BE2C (cell line): ENCODE measurements at regions not wholly inside any gene's neighbourhood (a gene's known extent, or its start where the extent isn't known, plus 50 kb on each side); places are given as distances from the start of the nearest gene placed in this dataset.

Experiments
- DNase-seq: peaks from one replicate; pipeline ENCODE4 v3.0.0-alpha.2; 2020
- H3K27me3 ChIP-seq: fragments of 250-450 bp; sonication (Bioruptor Pico); 2 replicates; pipeline ENCODE4 v1.5.1; 2020; ENCODE audit warnings: mild to moderate bottlenecking
- H3K36me3 ChIP-seq: fragments of 250-450 bp; sonication (Bioruptor Pico); 2 replicates; pipeline ENCODE4 v1.5.1; 2020; ENCODE audit warnings: mild to moderate bottlenecking
- H3K4me1 ChIP-seq: fragments of 250-450 bp; sonication (Bioruptor Pico); 2 replicates; pipeline ENCODE4 v1.5.1; 2020
- H3K4me3 ChIP-seq: 2 replicates; pipeline ENCODE4 v1.5.1; 2011; ENCODE audit warnings: low read depth, low read length
- H3K9me3 ChIP-seq: fragments of 250-450 bp; sonication (Bioruptor Pico); 2 replicates; pipeline ENCODE4 v1.5.1; 2020
- CTCF ChIP-seq: IDR thresholded peaks from 2 replicates; pipeline ENCODE4 v1.5.1; 2012; ENCODE audit warnings: mild to moderate bottlenecking, low read depth, low read length

- H3K4me3 ChIP-seq = no peak overlapping the region
- DNase-seq = no peak
- TF ChIP-seq CTCF = no peak
- no peaks in the 10 kb centered on the region for H3K4me1 ChIP-seq
- H3K9me3 ChIP-seq = no peaks in the 10 kb centered on the region
- no peaks in the 10 kb centered on the region for H3K27me3 ChIP-seq
- H3K36me3 ChIP-seq = no peaks in the 10 kb centered on the region
These were observed 265.3 kb upstream of the NXPH2 start for GRCh38 chr2:139045524-139045923.

GRCh38 chr2:139034064-139034463 is 253.9 kb upstream of the NXPH2 start:
- H3K9me3 ChIP-seq = no peaks in the 10 kb centered on the region
- no peaks in the 10 kb centered on the region for H3K27me3 ChIP-seq
- H3K36me3 ChIP-seq = no peaks in the 10 kb centered on the region
- no peak for TF ChIP-seq CTCF
- DNase-seq = no peak
- no peak overlapping the region for H3K4me3 ChIP-seq
- no peaks in the 10 kb centered on the region for H3K4me1 ChIP-seq

GRCh38 chr2:139033300-139033699 is 253.1 kb upstream of the NXPH2 start:
- Histone ChIP-seq H3K9me3 (no peaks in the 10 kb centered on the region), H3K27me3 (no peaks in the 10 kb centered on the region), H3K4me1 (no peaks in the 10 kb centered on the region), H3K4me3 (no peak overlapping the region), H3K36me3 (no peaks in the 10 kb centered on the region)
- DNase-seq = no peak
- no peak for TF ChIP-seq CTCF

GRCh38 chr2:139031722-139032121 is 251.5 kb upstream of the NXPH2 start:
- peak; percentile 49 for TF ChIP-seq CTCF
- Histone ChIP-seq H3K36me3 (no peaks in the 10 kb centered on the region), H3K4me3 (no peak overlapping the region), H3K4me1 (no peaks in the 10 kb centered on the region), H3K9me3 (no peaks in the 10 kb centered on the region), H3K27me3 (no peaks in the 10 kb centered on the region)
- DNase-seq = peak; percentile 41

- TF ChIP-seq CTCF = no peak
These were observed 240.1 kb upstream of the NXPH2 start for GRCh38 chr2:139020287-139020686.

GRCh38 chr2:139018252-139018651 is 238.1 kb upstream of the NXPH2 start:
- Histone ChIP-seq H3K9me3 (no peaks in the 10 kb centered on the region), H3K36me3 (no peaks in the 10 kb centered on the region), H3K4me1 (no peaks in the 10 kb centered on the region), H3K27me3 (no peaks in the 10 kb centered on the region), H3K4me3 (no peak overlapping the region)
- TF ChIP-seq CTCF = no peak
- no peak for DNase-seq

More at GRCh38 chr2:139020287-139020686, 240.1 kb upstream of the NXPH2 start:
- Histone ChIP-seq H3K36me3 (no peaks in the 10 kb centered on the region), H3K4me1 (no peaks in the 10 kb centered on the region), H3K27me3 (no peaks in the 10 kb centered on the region), H3K9me3 (no peaks in the 10 kb centered on the region), H3K4me3 (no peak overlapping the region)
- no peak for DNase-seq
